ENCODE measurements at regions not wholly inside any gene's neighbourhood (a gene's known extent, or its start where the extent isn't known, plus 50 kb on each side); places are given as distances from the start of the nearest gene placed in this dataset.

GRCh38 chr6:105901583-105901982 is 184.6 kb upstream of the PRDM1 start:
- DNase-seq = no peak

- no peak for DNase-seq
Measured at GRCh38 chr6:105900125-105900937, 185.8 kb upstream of the PRDM1 start.

- DNase-seq = no peak
Measured at GRCh38 chr6:105898286-105898685, 187.8 kb upstream of the PRDM1 start.

- DNase-seq = no peak
Measured at GRCh38 chr6:105897131-105897530, 189.0 kb upstream of the PRDM1 start.

- DNase-seq = no peak
Measured at GRCh38 chr6:105896821-105897095, 189.4 kb upstream of the PRDM1 start.

GRCh38 chr6:105896052-105896820 is 189.9 kb upstream of the PRDM1 start:
- DNase-seq = no peak

- DNase-seq = no peak
Measured at GRCh38 chr6:105894556-105894955, 191.6 kb upstream of the PRDM1 start.

GRCh38 chr6:105893741-105894140 is 192.4 kb upstream of the PRDM1 start:
- DNase-seq = no peak

GRCh38 chr6:105892577-105893262 is 193.4 kb upstream of the PRDM1 start:
- peak; percentile 15 to 17 for DNase-seq

GRCh38 chr6:105890521-105891244 is 195.5 kb upstream of the PRDM1 start:
- no peak for DNase-seq

- DNase-seq = no peak
Measured at GRCh38 chr6:105889902-105890301, 196.2 kb upstream of the PRDM1 start.

GRCh38 chr6:105886814-105887544 is 199.2 kb upstream of the PRDM1 start:
- DNase-seq = no peak

- DNase-seq = no peak
Measured at GRCh38 chr6:105886066-105886813, 199.9 kb upstream of the PRDM1 start.

- DNase-seq = no peak
Measured at GRCh38 chr6:105884426-105884825, 201.7 kb upstream of the PRDM1 start.

- DNase-seq = no peak
Measured at GRCh38 chr6:105884011-105884410, 202.1 kb upstream of the PRDM1 start.

GRCh38 chr6:105882828-105883227 is 203.3 kb upstream of the PRDM1 start:
- DNase-seq = no peak

- no peak for DNase-seq
Measured at GRCh38 chr6:105882121-105882803, 203.9 kb upstream of the PRDM1 start.

- DNase-seq = no peak
Measured at GRCh38 chr6:105881608-105882007, 204.5 kb upstream of the PRDM1 start.

- peak; percentile 32 to 69 for DNase-seq
Measured at GRCh38 chr6:105880030-105880492, 206.1 kb upstream of the PRDM1 start.

GRCh38 chr6:105879146-105879545 is 207.0 kb upstream of the PRDM1 start:
- no peak for DNase-seq
